Transverse colon (tissue), 4 donors: ENCODE measurements at regions not wholly inside any gene's neighbourhood (a gene's known extent, or its start where the extent isn't known, plus 50 kb on each side); places are given as distances from the start of the nearest gene placed in this dataset.

Experiments used
- CTCF ChIP-seq, 5 experiments: fragments of 200-600 bp in 3 of 5; fragments of 450-650 bp in 2 of 5; sonication (generic) in 3 of 5; IDR thresholded peaks; 1 replicate in 2 of 5; 2 replicates in 3 of 5; pipeline ENCODE4 v1.5.1; 2016 to 2017; ENCODE audit warnings: antibody characterized with exemption in 5 of 5, inconsistent platforms in 3 of 5, mild to moderate bottlenecking in 2 of 5, moderate library complexity in 1 of 5
- POLR2AphosphoS5 ChIP-seq, 3 donors: sonication (generic); formaldehyde crosslinking; IDR thresholded peaks; one replicate each; pipeline ENCODE4 v1.6.1; 2016; ENCODE audit warnings: antibody characterized with exemption in 3 of 3

GRCh38 chr22:26897384-26897783 lies 240.0 kb downstream of the MIAT start:
- TF ChIP-seq CTCF (IDR thresholded peaks at IDR 0.05) (no peak), POLR2AphosphoS5 (IDR thresholded peaks at IDR 0.05) (no peak)
